HCT116 (cell line): ENCODE measurements at regions not wholly inside any gene's neighbourhood (a gene's known extent, or its start where the extent isn't known, plus 50 kb on each side); places are given as distances from the start of the nearest gene placed in this dataset.

Experiments
- CTCF ChIP-seq, 3 experiments: fragments of 200-600 bp in 1 of 3; sonication (generic) in 1 of 3; IDR thresholded peaks in 2 of 3; conservative IDR thresholded peaks in 1 of 3; 2 replicates each; pipeline ENCODE4 v1.5.1; 2012 to 2017; ENCODE audit warnings: low read depth in 2 of 3, low read length in 2 of 3, antibody characterized with exemption in 1 of 3, borderline replicate concordance in 1 of 3, control low read depth in 1 of 3, mild to moderate bottlenecking in 1 of 3, mixed read lengths in 1 of 3, mixed run types in 1 of 3, moderate library complexity in 1 of 3; ENCODE audit not compliant: insufficient read depth in 1 of 3
- EGR1 ChIP-seq: IDR thresholded peaks from 2 replicates; pipeline ENCODE4 v1.6.1; 2012; ENCODE audit warnings: low read depth
- EZH2phosphoT487 ChIP-seq: fragments of 200-600 bp; IDR thresholded peaks from 2 replicates; pipeline ENCODE4 v1.6.1; 2018; ENCODE audit warnings: antibody characterized with exemption, borderline replicate concordance

GRCh38 chrX:18034504-18034903, 173.4 kb upstream of the RAI2 start:
- TF ChIP-seq EZH2phosphoT487 (no peak), CTCF (IDR thresholded peaks at IDR 0.05 in 2 of 3, conservative IDR thresholded peaks at IDR 0.05 in 1 of 3; ENCODE audit: borderline replicate concordance in 1 of 3, insufficient read depth in 1 of 3, low read depth in 2 of 3, low read length in 2 of 3) (no peak), EGR1 (no peak)
